COLO668 (cell line): ENCODE measurements at regions not wholly inside any gene's neighbourhood (a gene's known extent, or its start where the extent isn't known, plus 50 kb on each side); places are given as distances from the start of the nearest gene placed in this dataset.

Source experiments
- DNase-seq: peaks from one replicate; lab custom pipeline; 2025; ENCODE audit not compliant: unreplicated experiment; lab: John Stamatoyannopoulos, UW

DNA sequence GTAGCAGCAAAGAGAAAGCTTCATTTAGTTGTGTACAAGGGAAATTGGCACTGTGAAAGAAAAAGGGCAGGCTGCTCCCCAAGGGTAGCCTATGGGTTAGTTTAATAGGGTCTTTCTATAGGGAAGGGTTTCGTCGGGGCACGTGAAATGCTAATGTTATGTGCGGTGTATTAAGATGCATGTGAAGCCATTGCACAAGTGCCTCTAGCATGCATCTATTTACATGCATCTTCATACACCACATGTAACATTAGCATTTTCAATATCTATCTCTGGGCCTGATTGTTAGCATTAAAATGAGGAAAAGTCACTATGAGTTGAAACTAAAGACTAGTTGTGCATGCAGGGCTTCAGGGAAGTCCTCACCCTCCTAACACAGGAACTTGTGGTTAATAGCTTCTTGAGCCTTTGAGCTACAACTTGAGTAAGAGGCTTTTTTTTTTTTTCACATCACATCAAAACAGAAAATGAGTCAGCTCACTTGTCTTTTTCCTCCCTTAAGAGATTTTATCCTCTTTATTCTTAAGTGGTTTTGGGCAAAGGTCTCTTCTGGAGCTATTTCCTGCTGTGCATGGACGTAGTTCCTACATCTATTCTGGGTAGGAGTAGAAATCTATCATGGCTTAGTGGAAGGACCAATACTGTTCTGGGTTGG lies 613.4 kb downstream of the ZPLD1 start:
- DNase-seq, result no peak

- DNase-seq, result no peak
Measured at GRCh38 chr3:103052236-103052830, 617.5 kb downstream of the ZPLD1 start.

DNA sequence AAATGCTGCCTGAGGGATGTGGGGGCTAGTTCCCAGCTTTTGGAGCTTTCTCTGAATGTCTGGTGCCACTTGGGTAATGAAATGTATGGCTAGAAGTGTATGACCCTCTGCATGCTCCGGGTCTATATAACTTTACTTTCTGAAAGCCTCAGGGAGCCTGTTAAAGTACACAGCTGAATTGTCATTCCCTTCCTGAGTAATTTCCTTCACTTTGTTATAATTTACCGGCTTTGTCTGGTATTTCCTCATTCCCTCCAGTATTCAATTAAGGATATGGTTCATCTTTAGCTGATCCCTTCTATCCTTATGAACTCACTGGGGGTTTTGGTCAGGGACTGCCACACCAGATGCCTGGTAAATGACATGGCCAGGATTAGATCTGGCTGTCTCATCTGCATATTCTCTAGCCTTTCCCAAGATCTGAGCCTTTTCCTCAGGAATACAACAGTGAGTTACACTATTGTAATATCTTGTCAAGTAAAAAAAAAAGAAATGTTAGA lies 620.3 kb downstream of the ZPLD1 start:
- DNase-seq, result no peak

GRCh38 chr3:103056542-103056941 lies 621.7 kb downstream of the ZPLD1 start:
- DNase-seq, result no peak

DNA sequence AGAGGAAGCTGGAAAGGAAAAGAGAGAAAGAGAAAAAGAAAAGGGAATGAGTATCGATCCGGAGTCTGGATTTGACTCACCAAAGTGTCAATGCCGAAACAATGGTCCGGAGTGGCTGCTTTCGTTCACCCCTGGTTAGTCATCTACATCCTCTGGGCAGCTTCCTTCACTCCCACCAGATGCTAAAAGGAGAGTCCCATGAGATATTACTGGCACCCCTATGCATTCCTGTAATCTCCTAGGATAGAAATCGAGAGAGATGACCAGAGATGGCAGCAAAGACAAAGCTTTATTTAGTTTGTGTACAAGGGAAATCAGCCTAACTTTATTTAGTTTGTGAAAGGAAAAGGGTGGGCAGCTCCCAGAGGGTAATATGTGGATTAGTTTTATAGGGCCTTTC lies 622.2 kb downstream of the ZPLD1 start:
- DNase-seq, result no peak

- DNase-seq, result no peak
Measured at GRCh38 chr3:103057487-103057886, 622.7 kb downstream of the ZPLD1 start.

GRCh38 chr3:103059432-103059831 lies 624.6 kb downstream of the ZPLD1 start:
- no peak for DNase-seq

DNA sequence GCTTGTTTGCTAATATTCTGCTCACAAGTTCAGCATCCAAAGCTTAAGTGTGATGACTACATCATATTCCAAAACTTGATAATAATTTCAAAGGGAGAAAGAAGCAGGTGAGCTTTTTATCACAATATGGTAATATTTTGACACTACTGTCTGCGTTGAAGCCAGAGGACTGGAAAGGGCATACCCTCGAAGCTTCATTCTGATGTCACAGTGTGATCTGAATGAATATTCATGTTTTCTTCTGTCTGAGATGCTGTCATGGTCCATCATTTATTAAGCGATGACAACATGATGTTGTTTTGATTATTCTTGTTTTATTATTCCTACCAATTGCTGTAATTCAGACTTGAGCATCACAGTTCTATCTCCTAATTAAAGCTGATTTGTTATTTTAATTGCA lies 625.4 kb downstream of the ZPLD1 start:
- no peak for DNase-seq

GRCh38 chr3:103067963-103068362 lies 633.1 kb downstream of the ZPLD1 start:
- no peak for DNase-seq

GRCh38 chr3:103075282-103075681 lies 640.5 kb downstream of the ZPLD1 start:
- DNase-seq, result no peak

DNA sequence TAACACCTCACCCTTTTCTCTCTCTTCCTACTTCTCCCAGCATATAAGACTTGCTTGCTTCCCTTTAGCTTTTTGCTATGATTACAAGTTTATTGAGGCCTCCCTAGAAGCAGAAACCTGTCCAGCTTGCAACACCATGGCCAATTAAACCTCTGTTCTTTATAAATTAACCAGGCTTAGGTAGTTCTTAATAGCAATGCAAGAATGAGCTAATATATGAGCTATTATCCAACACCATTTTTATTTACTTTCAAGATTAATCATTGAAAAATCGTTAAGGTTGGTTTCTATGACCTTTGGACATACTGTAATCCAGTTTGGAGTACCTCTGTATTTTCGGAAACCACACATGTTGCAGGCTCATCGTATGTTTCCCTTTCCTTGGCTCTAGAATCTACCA lies 643.1 kb downstream of the ZPLD1 start:
- DNase-seq, result no peak

DNA sequence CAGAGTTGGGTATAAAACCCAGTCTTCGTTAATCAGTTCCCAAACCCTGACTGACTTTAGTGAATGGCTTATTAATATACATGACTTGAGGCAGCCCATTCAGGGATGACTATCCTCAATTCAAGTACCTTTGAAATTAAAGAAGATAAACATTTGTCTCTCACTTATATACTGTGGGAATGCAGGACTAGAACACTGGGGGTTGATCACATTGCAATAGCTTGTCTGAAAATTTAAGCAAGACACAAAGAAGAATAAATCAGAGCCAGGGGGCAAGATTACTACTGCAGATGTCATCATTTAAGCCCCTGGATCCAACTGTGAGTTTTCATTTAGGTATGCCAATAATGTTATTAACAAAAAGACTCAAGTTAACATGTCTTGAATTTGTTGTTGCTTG lies 647.7 kb downstream of the ZPLD1 start:
- no peak for DNase-seq

DNA sequence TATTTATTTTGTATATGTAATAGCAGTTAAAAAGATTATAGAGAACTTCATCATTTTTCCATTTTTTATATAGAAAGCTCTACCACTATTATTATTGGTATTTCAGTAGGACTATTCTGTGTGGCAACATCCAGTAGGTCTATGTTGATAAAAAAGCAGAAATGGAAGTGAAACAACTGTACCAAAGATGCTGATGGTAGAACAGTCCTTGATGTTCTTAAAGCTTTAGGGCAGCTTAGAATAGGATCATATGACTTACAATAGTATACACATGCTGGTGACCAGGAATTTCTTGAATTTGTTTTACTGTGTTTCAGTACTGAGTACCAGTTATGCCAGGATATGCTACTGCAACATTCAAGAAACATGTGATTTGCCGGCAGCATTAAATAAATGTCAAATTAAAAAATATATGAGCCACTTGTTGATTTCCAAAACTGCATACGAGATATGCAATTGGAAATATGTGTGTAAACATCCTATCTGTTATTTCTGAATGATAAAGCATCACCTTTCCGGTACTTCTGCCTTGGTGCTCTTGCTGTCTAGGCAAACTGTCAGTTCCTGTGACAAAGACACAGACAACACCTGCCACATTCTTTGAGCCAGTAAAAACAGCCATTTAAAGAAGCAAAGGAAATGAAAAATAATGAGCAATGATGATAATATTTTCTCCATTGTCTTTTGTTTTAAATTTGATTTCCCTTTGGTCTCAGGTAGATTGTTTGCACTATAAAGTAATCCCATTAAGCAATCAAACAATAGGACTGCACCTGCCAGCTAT lies 649.2 kb downstream of the ZPLD1 start:
- no peak for DNase-seq

DNA sequence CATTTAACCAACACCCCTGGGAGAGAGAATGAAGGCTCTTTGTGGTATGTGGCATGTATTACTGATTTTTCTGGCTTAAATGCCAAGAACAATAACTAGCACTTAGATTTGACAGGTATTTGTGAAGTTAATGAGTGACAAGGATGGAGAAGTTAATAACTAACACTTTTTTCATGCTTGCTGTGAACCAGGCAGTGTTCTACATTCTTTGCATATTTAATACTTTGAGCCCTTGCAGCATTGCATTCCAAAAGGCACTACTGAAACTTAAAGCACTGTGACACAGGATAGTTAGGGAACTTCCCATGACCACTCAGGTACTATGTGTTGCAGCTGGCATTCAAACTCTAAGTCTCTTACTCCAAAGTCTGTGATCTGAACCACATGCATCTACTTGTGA lies 650.6 kb downstream of the ZPLD1 start:
- no peak for DNase-seq

- no peak for DNase-seq
Measured at GRCh38 chr3:103089758-103090157, 654.9 kb downstream of the ZPLD1 start.

DNA sequence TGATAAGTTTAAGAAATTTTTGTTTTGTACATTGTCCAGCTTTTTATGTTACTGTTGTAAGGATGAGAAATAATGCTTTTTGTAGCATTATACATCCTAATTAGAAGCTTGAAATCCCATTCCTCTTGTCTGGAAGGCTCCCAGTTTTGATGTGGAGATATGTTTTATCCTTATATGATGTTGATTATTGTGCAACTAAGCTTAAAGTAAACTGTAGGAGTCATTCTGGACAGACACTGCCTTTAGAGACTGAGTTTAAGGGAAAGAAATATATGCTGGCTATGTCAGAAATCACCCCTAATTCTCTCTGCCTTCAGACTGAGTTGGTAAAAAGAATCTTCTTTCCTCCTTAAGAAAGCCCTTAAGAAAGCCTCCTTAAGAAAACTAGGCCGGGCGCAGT lies 670.4 kb downstream of the ZPLD1 start:
- no peak for DNase-seq

- no peak for DNase-seq
Measured at GRCh38 chr3:103112273-103112672, 677.5 kb downstream of the ZPLD1 start.

DNA sequence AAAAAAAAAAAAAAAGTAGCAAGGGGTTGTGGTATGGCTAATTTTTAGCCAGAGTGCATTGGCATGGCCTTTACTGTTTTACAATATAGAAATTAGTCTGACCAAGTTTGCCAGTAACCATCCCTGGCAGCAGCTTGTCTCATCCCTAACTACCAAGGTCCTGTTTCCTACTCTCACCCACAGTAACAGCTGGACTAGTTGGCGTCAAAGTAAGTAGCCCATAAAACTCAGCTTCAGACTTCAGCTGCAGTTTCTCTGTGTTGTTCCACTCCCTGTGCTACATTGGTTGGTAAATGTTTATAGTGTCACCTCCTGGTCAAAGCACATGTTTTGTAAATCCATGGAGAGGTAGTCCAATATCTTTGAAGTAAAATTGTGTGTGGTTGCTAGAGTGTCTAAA lies 691.3 kb downstream of the ZPLD1 start:
- no peak for DNase-seq

DNA sequence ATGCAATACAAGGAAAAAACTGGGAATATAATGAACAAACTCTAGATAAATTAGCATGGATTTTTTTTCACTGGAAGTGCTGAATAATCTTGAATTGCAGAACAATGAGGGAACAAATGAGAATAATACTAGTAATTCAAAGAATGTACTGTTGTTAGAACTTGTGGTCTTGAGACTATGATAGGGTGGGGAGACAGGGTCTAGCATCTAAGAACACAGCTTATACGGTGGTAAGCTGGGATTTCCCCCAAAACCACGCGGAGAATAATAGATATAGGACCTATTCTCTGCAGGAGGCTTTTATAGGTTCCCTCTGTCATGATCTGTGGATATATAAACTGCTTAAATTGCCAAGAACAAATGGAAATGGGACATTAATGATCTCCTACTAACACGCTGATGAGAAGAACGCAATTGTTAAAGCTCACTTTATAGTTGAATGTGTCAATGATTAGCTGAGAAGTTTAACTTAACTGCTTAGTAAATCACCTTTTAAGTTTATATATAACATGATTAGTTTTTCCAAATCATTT lies 692.3 kb downstream of the ZPLD1 start:
- no peak for DNase-seq

- DNase-seq, result no peak
Measured at GRCh38 chr3:103127737-103128136, 692.9 kb downstream of the ZPLD1 start.

DNA sequence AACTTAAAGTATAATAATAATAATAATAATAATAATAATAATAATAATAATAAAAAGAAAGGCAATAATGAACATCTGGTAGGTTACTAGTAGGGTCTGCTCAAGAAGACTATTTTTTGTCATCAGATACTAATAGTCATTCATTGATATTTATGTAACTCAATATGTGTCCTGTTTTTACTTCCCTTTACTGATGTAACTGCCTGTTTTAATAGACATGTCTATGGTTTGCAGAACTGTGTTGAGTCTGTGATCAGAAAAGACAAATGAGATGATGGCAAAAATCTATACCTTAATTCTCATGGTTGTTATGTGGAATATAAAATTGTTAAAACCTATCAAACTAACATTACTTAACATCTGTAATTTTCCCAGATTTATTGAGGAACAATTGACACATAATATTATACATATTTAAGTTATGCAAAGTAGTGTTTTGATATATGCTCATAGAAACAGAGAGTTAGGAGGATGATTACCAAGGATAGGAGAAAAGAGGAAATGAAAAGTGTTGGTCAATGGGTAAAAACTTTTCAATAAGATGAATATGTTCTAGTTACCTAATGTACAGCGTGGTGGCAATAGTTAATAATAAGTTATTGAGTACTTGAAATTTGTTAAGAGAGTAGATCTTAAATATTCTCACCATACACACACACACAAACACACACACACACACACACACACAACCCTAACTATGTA lies 699.4 kb downstream of the ZPLD1 start:
- no peak for DNase-seq
